Endothelial cell of umbilical vein (primary cell): ENCODE measurements at regions not wholly inside any gene's neighbourhood (a gene's known extent, or its start where the extent isn't known, plus 50 kb on each side); places are given as distances from the start of the nearest gene placed in this dataset.

ENCODE experiments used
- BruUV-seq: library from RNA; stranded (reverse); fragments of 400-500 nt; replicated peaks from 2 replicates; lab custom pipeline; 2021; lab: Mats Ljungman, UMichigan
- CTCF ChIA-PET: fragments of 300-600, 350-600 bp; sonication (Branson Sonifier 250); formaldehyde crosslinking; loops from one replicate; lab custom pipeline; 2021; ENCODE audit warnings: antibody characterized with exemption, inconsistent platforms; lab: Charles Lee
- POLR2A ChIA-PET: fragments of 300-600, 350-600 bp; sonication (Branson Sonifier 250); formaldehyde crosslinking; loops from one replicate; lab custom pipeline; 2021; ENCODE audit warnings: antibody characterized with exemption, inconsistent platforms; lab: Charles Lee
- DNase-seq: peaks from one replicate; pipeline ENCODE4 v3.0.0-alpha.2; 2011; ENCODE audit warnings: low read depth, low spot score
- FAIRE-seq: peaks from 2 replicates; lab custom pipeline; 2011; peaks lifted over from hg19 to GRCh38; lab: Jason Lieb, UNC
- H2AFZ ChIP-seq: 2 replicates; pipeline ENCODE4 v1.6.0; 2012; ENCODE audit warnings: low read depth, low read length, control low read depth, inconsistent platforms
- H3K27ac ChIP-seq: 2 replicates; pipeline ENCODE4 v1.5.1; 2011; ENCODE audit warnings: low read depth, mild to moderate bottlenecking, control low read depth, low read length, moderate library complexity; ENCODE audit not compliant: insufficient read depth
- H3K27me3 ChIP-seq, 2 experiments: 2 replicates each; pipeline versions ENCODE4 v1.6.0 to v1.6.1; 2011; ENCODE audit warnings: low read length in 2 of 2, mixed read lengths in 1 of 2; ENCODE audit not compliant: control insufficient read depth in 2 of 2, insufficient read depth in 2 of 2
- H3K36me3 ChIP-seq, 2 experiments: 2 replicates in 1 of 2; 3 replicates in 1 of 2; pipeline ENCODE4 v1.5.1; 2011; ENCODE audit warnings: low read length in 2 of 2, mild to moderate bottlenecking in 1 of 2, moderate library complexity in 1 of 2; ENCODE audit not compliant: control insufficient read depth in 2 of 2, insufficient read depth in 2 of 2; ENCODE audit errors: extremely low read depth in 1 of 2
- H3K4me1 ChIP-seq: 3 replicates; pipeline ENCODE4 v1.5.1; 2011; ENCODE audit warnings: mild to moderate bottlenecking, low read length; ENCODE audit not compliant: control insufficient read depth, insufficient read depth; ENCODE audit errors: extremely low read depth
- H3K4me2 ChIP-seq: 2 replicates; pipeline ENCODE4 v1.6.1; 2011; ENCODE audit warnings: low read length, control low read depth, mixed read lengths; ENCODE audit not compliant: insufficient read depth
- H3K4me3 ChIP-seq, 3 experiments: fragments of 200-600 bp in 1 of 3; sonication (generic), shearing (Covaris generic) in 1 of 3; replicated peaks in 1 of 3; 2 replicates each; pipeline ENCODE4 v1.5.1; 2011 to 2016; ENCODE audit warnings: control low read depth in 3 of 3, low read length in 3 of 3, mild to moderate bottlenecking in 2 of 3, inconsistent platforms in 1 of 3, low read depth in 1 of 3, moderate library complexity in 1 of 3; ENCODE audit not compliant: insufficient read depth in 1 of 3
- H3K79me2 ChIP-seq: 2 replicates; pipeline ENCODE4 v1.6.0; 2012; ENCODE audit warnings: low read length, inconsistent platforms; ENCODE audit not compliant: control insufficient read depth, insufficient read depth
- H3K9ac ChIP-seq: replicated peaks from 2 replicates; pipeline ENCODE3; 2011; ENCODE audit warnings: low read length, control low read depth; ENCODE audit not compliant: insufficient read depth; ENCODE audit errors: extremely low read depth
- H3K9me1 ChIP-seq: replicated peaks from 3 replicates; pipeline ENCODE4 v1.6.0; 2011; ENCODE audit warnings: mild to moderate bottlenecking, low read length; ENCODE audit not compliant: control insufficient read depth, insufficient read depth; ENCODE audit errors: extremely low read depth
- H3K9me3 ChIP-seq: replicated peaks from 2 replicates; pipeline ENCODE4 v1.5.1; 2012; ENCODE audit warnings: low read length, inconsistent platforms; ENCODE audit not compliant: control insufficient read depth, insufficient read depth
- H4K20me1 ChIP-seq: replicated peaks from 2 replicates; pipeline ENCODE3; 2011; ENCODE audit warnings: mild to moderate bottlenecking, low read length; ENCODE audit not compliant: control insufficient read depth, insufficient read depth; ENCODE audit errors: extremely low read depth
- CTCF ChIP-seq, 2 donors: IDR thresholded peaks; 1 replicate in 1 of 2; 2 replicates in 1 of 2; pipeline ENCODE4 v1.5.1; 2011; ENCODE audit warnings: low read length in 2 of 2, mild to moderate bottlenecking in 2 of 2, moderate library complexity in 2 of 2, control low read depth in 1 of 2, inconsistent platforms in 1 of 2, low read depth in 1 of 2; ENCODE audit not compliant: insufficient read depth in 1 of 2; ENCODE audit errors: extremely low read depth in 1 of 2
- EZH2 ChIP-seq: IDR thresholded peaks from 2 replicates; pipeline ENCODE4 v1.6.1; 2012; ENCODE audit warnings: borderline replicate concordance, low read depth, mild to moderate bottlenecking, moderate library complexity, low read length, inconsistent platforms; ENCODE audit not compliant: severe bottlenecking
- FOS ChIP-seq: IDR thresholded peaks from 2 replicates; pipeline ENCODE4 v1.6.1; 2011; ENCODE audit warnings: mild to moderate bottlenecking, low read length, moderate library complexity, borderline replicate concordance; ENCODE audit not compliant: insufficient read depth
- GATA2 ChIP-seq: IDR thresholded peaks from 2 replicates; pipeline ENCODE4 v1.7.0; 2011; ENCODE audit warnings: low read depth, mild to moderate bottlenecking, moderate library complexity, mixed read lengths, low read length; ENCODE audit not compliant: insufficient read length, insufficient read depth
- JUN ChIP-seq: IDR thresholded peaks from 2 replicates; pipeline ENCODE4 v1.6.1; 2011; ENCODE audit warnings: borderline replicate concordance, low read depth; ENCODE audit not compliant: insufficient read length, insufficient read depth
- MAX ChIP-seq: IDR thresholded peaks from 2 replicates; pipeline ENCODE4 v1.6.1; 2011; ENCODE audit not compliant: insufficient read depth, insufficient read length
- MYC ChIP-seq: IDR thresholded peaks from one replicate; pipeline ENCODE4 v1.6.1; 2011; ENCODE audit warnings: mild to moderate bottlenecking, low read depth, low read length
- POLR2A ChIP-seq: IDR thresholded peaks from 2 replicates; pipeline ENCODE4 v1.6.1; 2012; ENCODE audit warnings: low read depth, mild to moderate bottlenecking, control low read depth, low read length
- POLR2AphosphoS5 ChIP-seq: IDR thresholded peaks from 2 replicates; pipeline ENCODE4 v1.6.1; 2012; ENCODE audit warnings: low read depth, mild to moderate bottlenecking, control low read depth, low read length, moderate library complexity; ENCODE audit not compliant: insufficient read depth
- dilution Hi-C: fragments of 300-500 bp; cut with MboI; formaldehyde crosslinking; loops from one replicate; pipeline ENCODE4 v1.15.0; 2019; ENCODE audit warnings: low sequenced_read_pairs; ENCODE audit not compliant: extremely low pct_ligation_motif_present
- intact Hi-C: fragments of 100-400 bp; cut with micrococcal nuclease; formaldehyde crosslinking; loops from one replicate; pipeline ENCODE4 v1.10.0; 2022

- H3K4me2 ChIP-seq, result no peak overlapping the region
- BruUV-seq, result no TSS peak
- no peak overlapping the region for H3K27ac ChIP-seq
- no peaks in the 10 kb centered on the region for H4K20me1 ChIP-seq
- no peak for TF ChIP-seq POLR2AphosphoS5
- no peak for TF ChIP-seq CTCF (IDR thresholded peaks at IDR 0.05; ENCODE audit: extremely low read depth in 1 of 2, insufficient read depth in 1 of 2, low read depth in 1 of 2, low read length in 2 of 2)
- TF ChIP-seq MAX, result no peak
- no peak for TF ChIP-seq POLR2A
- no peak for TF ChIP-seq MYC
- TF ChIP-seq FOS, result no peak
- no peak for TF ChIP-seq JUN
- no peak for TF ChIP-seq EZH2
- no peak for TF ChIP-seq GATA2
- H3K9me1 ChIP-seq, result no peaks in the 10 kb centered on the region
- POLR2A ChIA-PET, result no interaction called here
- H3K4me3 ChIP-seq, result no peak overlapping the region
- DNase-seq (no peak), FAIRE-seq (no peak)
- CTCF ChIA-PET, result no interaction called here
- no peak overlapping the region for H3K9ac ChIP-seq
- dilution Hi-C loops, result no loop called here
- H3K9me3 ChIP-seq, result no peaks in the 10 kb centered on the region
- no peaks in the 10 kb centered on the region for H3K27me3 ChIP-seq
- H3K36me3 ChIP-seq, result no peaks in the 10 kb centered on the region
- no peak overlapping the region for H2AFZ ChIP-seq
- intact Hi-C loops, result no loop called here
- H3K79me2 ChIP-seq, result no peaks in the 10 kb centered on the region
- H3K4me1 ChIP-seq, result no peaks in the 10 kb centered on the region
Observed at GRCh38 chr11:30698425-30698824, 112.3 kb upstream of the MPPED2 start.
